Ovary (tissue), 3 donors: ENCODE measurements at regions not wholly inside any gene's neighbourhood (a gene's known extent, or its start where the extent isn't known, plus 50 kb on each side); places are given as distances from the start of the nearest gene placed in this dataset.
"Not testable (repeated sequence)": the region's sequence is repeated elsewhere in the genome, so short reads cannot be mapped to it uniquely, and the experiment has no call there.

Source experiments
- CTCF ChIP-seq, 3 donors: fragments of 450-650 bp in 2 of 3; fragments of 200-600 bp in 1 of 3; IDR thresholded peaks; one replicate each; pipeline versions ENCODE4 v1.5.1 to v1.8.0; 2016 to 2022; ENCODE audit warnings: antibody characterized with exemption in 3 of 3, mild to moderate bottlenecking in 1 of 3
- EP300 ChIP-seq: sonication (generic); formaldehyde crosslinking; IDR thresholded peaks from one replicate; pipeline ENCODE4 v1.6.1; 2017; ENCODE audit warnings: antibody characterized with exemption
- POLR2A ChIP-seq: fragments of 450-650 bp; IDR thresholded peaks from one replicate; pipeline ENCODE4 v1.6.1; 2017; ENCODE audit warnings: antibody characterized with exemption, mild to moderate bottlenecking, moderate library complexity
- donor health status: DM: no; HTN: no; CAD: no.

GRCh38 chr22:25331911-25332310 is 112.5 kb downstream of the CRYBB2 start:
- TF ChIP-seq POLR2A; CTCF (IDR thresholded peaks at IDR 0.05); EP300: not testable (repeated sequence)
